EL (cell line): ENCODE measurements at regions not wholly inside any gene's neighbourhood (a gene's known extent, or its start where the extent isn't known, plus 50 kb on each side); places are given as distances from the start of the nearest gene placed in this dataset.
A peak's percentile ranks its signal among the peaks of the same experiment; 100 is the strongest.
"Not testable (repeated sequence)": the region's sequence is repeated elsewhere in the genome, so short reads cannot be mapped to it uniquely, and the experiment has no call there.

Experiments
- DNase-seq: peaks from one replicate; pipeline ENCODE4 v3.0.0-alpha.2; 2016

GRCh38 chr7:138169441-138169851 lies 93.2 kb downstream of the AKR1D1 start:
- no peak for DNase-seq

- no peak for DNase-seq
Measured at GRCh38 chr7:138170298-138170697, 94.0 kb downstream of the AKR1D1 start.

- no peak for DNase-seq
Measured at GRCh38 chr7:138170959-138171703, 94.9 kb downstream of the AKR1D1 start.

- no peak for DNase-seq
Measured at GRCh38 chr7:138173548-138173947, 97.3 kb downstream of the AKR1D1 start.

GRCh38 chr7:138176060-138176459 lies 99.8 kb downstream of the AKR1D1 start:
- DNase-seq, result no peak

- no peak for DNase-seq
Measured at GRCh38 chr7:138184191-138184590, 107.9 kb downstream of the AKR1D1 start.

- no peak for DNase-seq
Measured at GRCh38 chr7:138185132-138185908, 109.1 kb downstream of the AKR1D1 start.

GRCh38 chr7:138186951-138187351 lies 110.7 kb downstream of the AKR1D1 start:
- DNase-seq, result peak; percentile 84

GRCh38 chr7:138188290-138188858 lies 112.1 kb downstream of the AKR1D1 start:
- no peak for DNase-seq

- no peak for DNase-seq
Measured at GRCh38 chr7:138194567-138194966, 118.3 kb downstream of the AKR1D1 start.

GRCh38 chr7:138195151-138195571 lies 118.9 kb downstream of the AKR1D1 start:
- DNase-seq, result no peak

- DNase-seq, result not testable (repeated sequence)
Measured at GRCh38 chr7:138196503-138196946, 120.3 kb downstream of the AKR1D1 start.

- no peak for DNase-seq
Measured at GRCh38 chr7:138196971-138197896, 121.0 kb downstream of the AKR1D1 start.

- DNase-seq, result no peak
Measured at GRCh38 chr7:138204285-138204981, 128.2 kb downstream of the AKR1D1 start.

GRCh38 chr7:138204982-138205298 lies 128.7 kb downstream of the AKR1D1 start:
- DNase-seq, result peak; percentile 12

GRCh38 chr7:138205614-138206150 lies 129.4 kb downstream of the AKR1D1 start:
- DNase-seq, result no peak

GRCh38 chr7:138207555-138207971 lies 131.3 kb downstream of the AKR1D1 start:
- no peak for DNase-seq

- no peak for DNase-seq
Measured at GRCh38 chr7:138208142-138208570, 131.9 kb downstream of the AKR1D1 start.

- DNase-seq, result no peak
Measured at GRCh38 chr7:138208864-138209263, 132.6 kb downstream of the AKR1D1 start.

GRCh38 chr7:138212314-138212713 lies 136.1 kb downstream of the AKR1D1 start:
- no peak for DNase-seq

- no peak for DNase-seq
Measured at GRCh38 chr7:138214926-138215325, 138.7 kb downstream of the AKR1D1 start.

- not testable (repeated sequence) for DNase-seq
Measured at GRCh38 chr7:138220321-138220720, 144.1 kb downstream of the AKR1D1 start.
